Stimulated activated naive B cell treated with anti-CD40 and anti-IgM and Interleukin-4, amounts not matched to agents 10 μg/mL and 1 μg/mL and 100 μg/mL, for 72 hours (primary cell): ENCODE measurements at regions not wholly inside any gene's neighbourhood (a gene's known extent, or its start where the extent isn't known, plus 50 kb on each side); places are given as distances from the start of the nearest gene placed in this dataset.
"Not testable (repeated sequence)": the region's sequence is repeated elsewhere in the genome, so short reads cannot be mapped to it uniquely, and the experiment has no call there.

ENCODE experiments used
- ATAC-seq, 2 donors: fragments of 150-1000 bp; cut with Tn5 transposase; replicated peaks; 2 replicates each; pipeline ENCODE4 v1.10.0; 2021; ENCODE audit warnings: moderate library complexity in 1 of 2
- DNase-seq: peaks from one replicate; pipeline ENCODE4 v3.0.0; 2021
- H3K27ac Mint-ChIP-seq: one replicate; pipeline ENCODE4 v1.8.0; 2022; ENCODE audit warnings: mild to moderate bottlenecking, mixed read lengths
- H3K27me3 Mint-ChIP-seq, 2 donors: one replicate each; pipeline ENCODE4 v1.8.0; 2022; ENCODE audit warnings: mixed read lengths in 2 of 2
- H3K36me3 Mint-ChIP-seq, 2 donors: one replicate each; pipeline ENCODE4 v1.8.0; 2022; ENCODE audit warnings: mixed read lengths in 2 of 2, mild to moderate bottlenecking in 1 of 2
- H3K4me1 Mint-ChIP-seq, 2 donors: one replicate each; pipeline ENCODE4 v1.8.0; 2022; ENCODE audit warnings: mixed read lengths in 2 of 2, mild to moderate bottlenecking in 1 of 2
- H3K4me3 Mint-ChIP-seq, 2 donors: one replicate each; pipeline ENCODE4 v1.8.0; 2022; ENCODE audit warnings: mild to moderate bottlenecking in 2 of 2, mixed read lengths in 2 of 2, moderate library complexity in 1 of 2
- H3K9me3 Mint-ChIP-seq, 2 donors: one replicate each; pipeline ENCODE4 v1.8.0; 2022; ENCODE audit warnings: mixed read lengths in 2 of 2, mild to moderate bottlenecking in 1 of 2

GRCh38 chr13:67554286-67554685, 324.1 kb upstream of the PCDH9 start:
- Mint-ChIP-seq H3K4me1 (no peaks in the 10 kb centered on the region), H3K27ac (no peak overlapping the region), H3K9me3 (peaks cover 4 to 7% of the 10 kb centered on the region in 2 donors), H3K27me3 (no peaks in the 10 kb centered on the region), H3K4me3 (no peak overlapping the region), H3K36me3 (no peaks in the 10 kb centered on the region)
- DNase-seq (no peak), ATAC-seq (no peak)

GRCh38 chr13:67549331-67549730, 319.2 kb upstream of the PCDH9 start:
- H3K4me3 Mint-ChIP-seq: no peak overlapping the region
- H3K27me3 Mint-ChIP-seq: no peaks in the 10 kb centered on the region
- no peaks in the 10 kb centered on the region for H3K9me3 Mint-ChIP-seq
- no peaks in the 10 kb centered on the region for H3K36me3 Mint-ChIP-seq
- ATAC-seq (no peak), DNase-seq (no peak)
- no peaks in the 10 kb centered on the region for H3K4me1 Mint-ChIP-seq
- H3K27ac Mint-ChIP-seq: no peak overlapping the region

GRCh38 chr13:67538906-67539305, 308.8 kb upstream of the PCDH9 start:
- H3K36me3 Mint-ChIP-seq: no peaks in the 10 kb centered on the region
- no peaks in the 10 kb centered on the region for H3K27me3 Mint-ChIP-seq
- no peaks in the 10 kb centered on the region for H3K4me1 Mint-ChIP-seq

GRCh38 chr13:67520886-67521285, 290.8 kb upstream of the PCDH9 start:
- no peaks in the 10 kb centered on the region for H3K4me1 Mint-ChIP-seq
- H3K27me3 Mint-ChIP-seq: no peaks in the 10 kb centered on the region
- no peak for DNase-seq
- ATAC-seq: no peak
- H3K36me3 Mint-ChIP-seq: no peaks in the 10 kb centered on the region
- H3K27ac Mint-ChIP-seq: no peak overlapping the region
- H3K9me3 Mint-ChIP-seq: peaks cover 0 to 4% of the 10 kb centered on the region in 2 donors
- H3K4me3 Mint-ChIP-seq: no peak overlapping the region

More at GRCh38 chr13:67538906-67539305, 308.8 kb upstream of the PCDH9 start:
- no peak for ATAC-seq
- H3K4me3 Mint-ChIP-seq: no peak overlapping the region
- no peak for DNase-seq
- H3K27ac Mint-ChIP-seq: no peak overlapping the region
- no peaks in the 10 kb centered on the region for H3K9me3 Mint-ChIP-seq

- ATAC-seq: no peak
- no peaks in the 10 kb centered on the region for H3K9me3 Mint-ChIP-seq
These were observed 289.2 kb upstream of the PCDH9 start for GRCh38 chr13:67519356-67519755.

GRCh38 chr13:67518785-67519184, 288.6 kb upstream of the PCDH9 start:
- Mint-ChIP-seq H3K36me3 (no peaks in the 10 kb centered on the region), H3K27me3 (no peaks in the 10 kb centered on the region), H3K9me3 (no peaks in the 10 kb centered on the region), H3K4me3 (no peak overlapping the region), H3K4me1 (no peaks in the 10 kb centered on the region), H3K27ac (no peak overlapping the region)
- ATAC-seq (no peak), DNase-seq (no peak)

More at GRCh38 chr13:67519356-67519755, 289.2 kb upstream of the PCDH9 start:
- no peak overlapping the region for H3K27ac Mint-ChIP-seq
- DNase-seq: no peak
- no peaks in the 10 kb centered on the region for H3K27me3 Mint-ChIP-seq
- H3K4me3 Mint-ChIP-seq: no peak overlapping the region
- no peaks in the 10 kb centered on the region for H3K36me3 Mint-ChIP-seq
- H3K4me1 Mint-ChIP-seq: no peaks in the 10 kb centered on the region

- H3K4me1 Mint-ChIP-seq: no peaks in the 10 kb centered on the region
- H3K36me3 Mint-ChIP-seq: no peaks in the 10 kb centered on the region
- H3K9me3 Mint-ChIP-seq: no peaks in the 10 kb centered on the region
- no peak for DNase-seq
- H3K4me3 Mint-ChIP-seq: no peak overlapping the region
- ATAC-seq: no peak
- no peak overlapping the region for H3K27ac Mint-ChIP-seq
- H3K27me3 Mint-ChIP-seq: no peaks in the 10 kb centered on the region
These were observed 285.8 kb upstream of the PCDH9 start for GRCh38 chr13:67515895-67516294.

- no peaks in the 10 kb centered on the region for H3K27me3 Mint-ChIP-seq
- H3K4me3 Mint-ChIP-seq: no peak overlapping the region
- H3K9me3 Mint-ChIP-seq: peaks cover 0 to 1% of the 10 kb centered on the region in 2 donors
- H3K36me3 Mint-ChIP-seq: no peaks in the 10 kb centered on the region
- H3K4me1 Mint-ChIP-seq: no peaks in the 10 kb centered on the region
- H3K27ac Mint-ChIP-seq: no peak overlapping the region
- ATAC-seq: no peak
- no peak for DNase-seq
These were observed 278.9 kb upstream of the PCDH9 start for GRCh38 chr13:67509018-67509417.

- not testable (repeated sequence) for H3K27ac Mint-ChIP-seq, H3K36me3 Mint-ChIP-seq, H3K9me3 Mint-ChIP-seq, H3K4me3 Mint-ChIP-seq, DNase-seq, H3K4me1 Mint-ChIP-seq, H3K27me3 Mint-ChIP-seq, ATAC-seq
These were observed 278.1 kb upstream of the PCDH9 start for GRCh38 chr13:67508275-67508674.

GRCh38 chr13:67506407-67506806, 276.3 kb upstream of the PCDH9 start:
- H3K9me3 Mint-ChIP-seq: peaks cover 0 to 1% of the 10 kb centered on the region in 2 donors
- H3K4me3 Mint-ChIP-seq: no peak overlapping the region
- no peaks in the 10 kb centered on the region for H3K36me3 Mint-ChIP-seq
- no peak overlapping the region for H3K27ac Mint-ChIP-seq
- no peaks in the 10 kb centered on the region for H3K27me3 Mint-ChIP-seq
- H3K4me1 Mint-ChIP-seq: no peaks in the 10 kb centered on the region
- DNase-seq (no peak), ATAC-seq (no peak)

GRCh38 chr13:67505376-67505775, 275.2 kb upstream of the PCDH9 start:
- no peak overlapping the region for H3K27ac Mint-ChIP-seq
- DNase-seq (no peak), ATAC-seq (no peak)
- H3K9me3 Mint-ChIP-seq: peaks cover 0 to 1% of the 10 kb centered on the region in 2 donors
- no peaks in the 10 kb centered on the region for H3K27me3 Mint-ChIP-seq
- no peak overlapping the region for H3K4me3 Mint-ChIP-seq
- H3K4me1 Mint-ChIP-seq: no peaks in the 10 kb centered on the region
- H3K36me3 Mint-ChIP-seq: no peaks in the 10 kb centered on the region

- ATAC-seq (no peak), DNase-seq (no peak)
- Mint-ChIP-seq H3K36me3 (no peaks in the 10 kb centered on the region), H3K4me3 (no peak overlapping the region), H3K9me3 (peaks cover 0 to 1% of the 10 kb centered on the region in 2 donors), H3K27ac (no peak overlapping the region), H3K27me3 (no peaks in the 10 kb centered on the region), H3K4me1 (no peaks in the 10 kb centered on the region)
These were observed 268.8 kb upstream of the PCDH9 start for GRCh38 chr13:67498948-67499347.

- no peak overlapping the region for H3K27ac Mint-ChIP-seq
- ATAC-seq (no peak), DNase-seq (no peak)
- H3K4me1 Mint-ChIP-seq: no peaks in the 10 kb centered on the region
- no peak overlapping the region for H3K4me3 Mint-ChIP-seq
- peaks cover 0 to 1% of the 10 kb centered on the region in 2 donors for H3K9me3 Mint-ChIP-seq
- H3K27me3 Mint-ChIP-seq: no peaks in the 10 kb centered on the region
- H3K36me3 Mint-ChIP-seq: no peaks in the 10 kb centered on the region
These were observed 263.7 kb upstream of the PCDH9 start for GRCh38 chr13:67493835-67494234.

- ATAC-seq: no peak
- H3K36me3 Mint-ChIP-seq: no peaks in the 10 kb centered on the region
- no peaks in the 10 kb centered on the region for H3K4me1 Mint-ChIP-seq
- no peak overlapping the region for H3K27ac Mint-ChIP-seq
- H3K27me3 Mint-ChIP-seq: no peaks in the 10 kb centered on the region
- H3K4me3 Mint-ChIP-seq: no peak overlapping the region
- no peak for DNase-seq
- H3K9me3 Mint-ChIP-seq: no peaks in the 10 kb centered on the region
These were observed 258.9 kb upstream of the PCDH9 start for GRCh38 chr13:67489016-67489415.

GRCh38 chr13:67481445-67481844, 251.3 kb upstream of the PCDH9 start:
- H3K4me1 Mint-ChIP-seq: no peaks in the 10 kb centered on the region
- DNase-seq (no peak), ATAC-seq (no peak)
- no peaks in the 10 kb centered on the region for H3K27me3 Mint-ChIP-seq
- no peak overlapping the region for H3K27ac Mint-ChIP-seq
- no peak overlapping the region for H3K4me3 Mint-ChIP-seq
- no peaks in the 10 kb centered on the region for H3K36me3 Mint-ChIP-seq
- peaks cover 0 to 2% of the 10 kb centered on the region in 2 donors for H3K9me3 Mint-ChIP-seq

GRCh38 chr13:67474115-67474514, 244.0 kb upstream of the PCDH9 start:
- H3K4me3 Mint-ChIP-seq: no peak overlapping the region
- no peak for ATAC-seq
- no peaks in the 10 kb centered on the region for H3K27me3 Mint-ChIP-seq
- no peaks in the 10 kb centered on the region for H3K36me3 Mint-ChIP-seq
- no peak for DNase-seq
- H3K4me1 Mint-ChIP-seq: no peaks in the 10 kb centered on the region
- no peak overlapping the region for H3K27ac Mint-ChIP-seq
- H3K9me3 Mint-ChIP-seq: peaks cover 3 to 14% of the 10 kb centered on the region in 2 donors
